GM19463 (cell line): ENCODE measurements at regions not wholly inside any gene's neighbourhood (a gene's known extent, or its start where the extent isn't known, plus 50 kb on each side); places are given as distances from the start of the nearest gene placed in this dataset.

Experiments
- ATAC-seq: cut with Tn5 transposase; IDR thresholded peaks from one replicate; pipeline ENCODE4 v1.9.1; 2021; ENCODE audit warnings: mild to moderate bottlenecking, moderate library complexity; ENCODE audit not compliant: unreplicated experiment

- ATAC-seq, result no peak
Observed at GRCh38 chr4:183846951-183847350, 58.2 kb upstream of the STOX2 start.

GRCh38 chr4:183848805-183849204 lies 56.3 kb upstream of the STOX2 start:
- ATAC-seq, result no peak

- ATAC-seq, result no peak
Observed at GRCh38 chr4:183852910-183853547, 52.1 kb upstream of the STOX2 start.

GRCh38 chr4:183853548-183853940 lies 51.6 kb upstream of the STOX2 start:
- no peak for ATAC-seq
